ENCODE measurements at regions not wholly inside any gene's neighbourhood (a gene's known extent, or its start where the extent isn't known, plus 50 kb on each side); places are given as distances from the start of the nearest gene placed in this dataset.

- H3K4me3 ChIP-seq (ENCODE audit: low read length, poor library complexity, severe bottlenecking) = no peak overlapping the region
- no peak overlapping the region for H2AFZ ChIP-seq (ENCODE audit: low read length)
- no peaks in the 10 kb centered on the region for H3K79me2 ChIP-seq (ENCODE audit: insufficient read depth, low read length)
- no peaks in the 10 kb centered on the region for H4K20me1 ChIP-seq (ENCODE audit: insufficient read depth, low read length, poor library complexity, severe bottlenecking)
- no peak overlapping the region for H3K9ac ChIP-seq (ENCODE audit: low read depth, low read length, poor library complexity, severe bottlenecking)
- H3K4me1 ChIP-seq (ENCODE audit: insufficient read depth, low read length, poor library complexity, severe bottlenecking) = no peaks in the 10 kb centered on the region
- H3K36me3 ChIP-seq (ENCODE audit: insufficient read depth, low read length) = no peaks in the 10 kb centered on the region
- no peaks in the 10 kb centered on the region for H3K9me2 ChIP-seq (replicated peaks; ENCODE audit: low read depth, low read length)
- H3K9me3 ChIP-seq (ENCODE audit: insufficient read depth, low read depth, low read length) = no peaks in the 10 kb centered on the region
- no peak for TF ChIP-seq CTCF (conservative IDR thresholded peaks at IDR 0.05; ENCODE audit: low read length)
- no peak for TF ChIP-seq EZH2phosphoT487 (IDR thresholded peaks at IDR 0.05; ENCODE audit: borderline replicate concordance)
- no peak overlapping the region for H3K4me2 ChIP-seq (ENCODE audit: low read depth, low read length, poor library complexity, severe bottlenecking)
- no peaks in the 10 kb centered on the region for H3K27me3 ChIP-seq (ENCODE audit: insufficient read depth, low read length, poor library complexity, severe bottlenecking)
- no peaks in the 10 kb centered on the region for H3F3A ChIP-seq (ENCODE audit: low read depth)
These were observed 255.3 kb downstream of the MYCN start for GRCh38 chr2:16195681-16196070.

GRCh38 chr2:16194931-16195680 lies 254.8 kb downstream of the MYCN start:
- Histone ChIP-seq H3K4me3 (ENCODE audit: low read length, poor library complexity, severe bottlenecking) (no peak overlapping the region), H3K79me2 (ENCODE audit: insufficient read depth, low read length) (no peaks in the 10 kb centered on the region), H3K9me2 (replicated peaks; ENCODE audit: low read depth, low read length) (no peaks in the 10 kb centered on the region), H2AFZ (ENCODE audit: low read length) (no peak overlapping the region), H3F3A (ENCODE audit: low read depth) (no peaks in the 10 kb centered on the region), H3K9ac (ENCODE audit: low read depth, low read length, poor library complexity, severe bottlenecking) (no peak overlapping the region), H3K4me1 (ENCODE audit: insufficient read depth, low read length, poor library complexity, severe bottlenecking) (no peaks in the 10 kb centered on the region), H3K4me2 (ENCODE audit: low read depth, low read length, poor library complexity, severe bottlenecking) (no peak overlapping the region), H3K9me3 (ENCODE audit: insufficient read depth, low read depth, low read length) (no peaks in the 10 kb centered on the region), H3K36me3 (ENCODE audit: insufficient read depth, low read length) (no peaks in the 10 kb centered on the region), H4K20me1 (ENCODE audit: insufficient read depth, low read length, poor library complexity, severe bottlenecking) (no peaks in the 10 kb centered on the region), H3K27me3 (ENCODE audit: insufficient read depth, low read length, poor library complexity, severe bottlenecking) (no peaks in the 10 kb centered on the region)
- no peak for TF ChIP-seq EZH2phosphoT487 (IDR thresholded peaks at IDR 0.05; ENCODE audit: borderline replicate concordance)
- no peak for TF ChIP-seq CTCF (conservative IDR thresholded peaks at IDR 0.05; ENCODE audit: low read length)

GRCh38 chr2:16194530-16194929 lies 254.2 kb downstream of the MYCN start:
- H3K4me2 ChIP-seq (ENCODE audit: low read depth, low read length, poor library complexity, severe bottlenecking) = no peak overlapping the region
- H3K9me2 ChIP-seq (replicated peaks; ENCODE audit: low read depth, low read length) = no peaks in the 10 kb centered on the region
- TF ChIP-seq EZH2phosphoT487 (IDR thresholded peaks at IDR 0.05; ENCODE audit: borderline replicate concordance) = no peak
- TF ChIP-seq CTCF (conservative IDR thresholded peaks at IDR 0.05; ENCODE audit: low read length) = no peak
- no peak overlapping the region for H2AFZ ChIP-seq (ENCODE audit: low read length)
- no peaks in the 10 kb centered on the region for H3K27me3 ChIP-seq (ENCODE audit: insufficient read depth, low read length, poor library complexity, severe bottlenecking)
- no peaks in the 10 kb centered on the region for H3K4me1 ChIP-seq (ENCODE audit: insufficient read depth, low read length, poor library complexity, severe bottlenecking)
- no peaks in the 10 kb centered on the region for H3K36me3 ChIP-seq (ENCODE audit: insufficient read depth, low read length)
- no peaks in the 10 kb centered on the region for H4K20me1 ChIP-seq (ENCODE audit: insufficient read depth, low read length, poor library complexity, severe bottlenecking)
- no peaks in the 10 kb centered on the region for H3F3A ChIP-seq (ENCODE audit: low read depth)
- no peaks in the 10 kb centered on the region for H3K9me3 ChIP-seq (ENCODE audit: insufficient read depth, low read depth, low read length)
- no peak overlapping the region for H3K9ac ChIP-seq (ENCODE audit: low read depth, low read length, poor library complexity, severe bottlenecking)
- H3K4me3 ChIP-seq (ENCODE audit: low read length, poor library complexity, severe bottlenecking) = no peak overlapping the region
- no peaks in the 10 kb centered on the region for H3K79me2 ChIP-seq (ENCODE audit: insufficient read depth, low read length)
